GM19395 (cell line): ENCODE measurements at regions not wholly inside any gene's neighbourhood (a gene's known extent, or its start where the extent isn't known, plus 50 kb on each side); places are given as distances from the start of the nearest gene placed in this dataset.
"Not testable (repeated sequence)": the region's sequence is repeated elsewhere in the genome, so short reads cannot be mapped to it uniquely, and the experiment has no call there.

Experiments used
- ATAC-seq: cut with Tn5 transposase; IDR thresholded peaks from one replicate; pipeline ENCODE4 v1.9.1; 2021; ENCODE audit warnings: mild to moderate bottlenecking, moderate library complexity; ENCODE audit not compliant: unreplicated experiment

DNA sequence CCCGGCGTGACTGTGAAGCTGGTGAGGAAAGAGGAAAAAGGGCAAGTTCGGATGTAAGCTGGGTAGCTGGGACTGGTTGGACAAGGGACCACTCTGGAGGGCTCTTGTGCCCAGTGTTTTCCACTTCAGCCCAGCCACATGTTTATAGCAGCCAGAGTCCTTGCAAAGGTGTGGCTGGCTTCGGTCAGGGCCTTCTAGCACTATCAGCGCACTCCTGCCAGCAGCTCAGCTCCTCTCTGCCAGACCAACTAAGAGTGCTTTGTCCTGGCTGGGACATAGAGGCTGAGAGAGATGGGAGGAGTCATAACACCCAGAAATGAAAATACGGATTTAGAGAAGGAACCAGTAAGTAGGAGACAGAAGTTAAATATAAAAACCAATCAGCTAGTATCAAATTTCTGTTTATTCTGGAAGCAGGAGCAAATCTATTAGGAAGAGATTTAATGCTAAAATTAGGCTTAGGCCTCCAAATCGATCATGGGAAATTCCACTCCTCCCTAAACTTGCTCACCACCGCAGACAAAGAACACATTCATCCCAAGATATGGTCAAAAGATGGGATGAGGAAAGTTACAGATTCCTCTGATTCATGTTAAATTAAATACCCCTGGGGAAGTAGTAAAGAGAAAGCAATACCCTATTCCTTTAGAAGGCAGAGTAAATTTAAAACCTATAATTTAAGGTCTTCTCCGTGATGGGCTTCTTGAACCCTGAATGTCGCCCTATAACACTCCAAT lies 135.0 kb downstream of the RALA start:
- ATAC-seq, result no peak

DNA sequence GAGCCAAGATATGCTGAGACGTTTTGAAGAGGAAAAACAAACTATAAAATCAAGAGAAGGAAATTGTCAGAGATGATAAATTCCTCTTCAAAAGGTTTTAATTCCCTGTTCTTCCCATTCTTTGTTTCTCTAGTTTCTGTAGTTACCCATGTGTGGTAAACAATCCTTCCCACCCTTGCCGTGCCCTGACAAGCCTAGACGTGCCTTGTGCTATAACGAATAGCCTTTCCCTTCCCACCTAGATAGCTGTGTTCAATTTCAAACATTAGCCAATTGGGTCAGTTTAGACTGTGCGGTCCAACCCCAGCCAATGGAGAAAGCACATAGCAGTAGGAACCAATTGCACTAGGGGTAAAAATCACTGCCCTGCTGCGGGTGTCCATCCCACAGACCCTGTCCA lies 138.1 kb downstream of the RALA start:
- no peak for ATAC-seq

DNA sequence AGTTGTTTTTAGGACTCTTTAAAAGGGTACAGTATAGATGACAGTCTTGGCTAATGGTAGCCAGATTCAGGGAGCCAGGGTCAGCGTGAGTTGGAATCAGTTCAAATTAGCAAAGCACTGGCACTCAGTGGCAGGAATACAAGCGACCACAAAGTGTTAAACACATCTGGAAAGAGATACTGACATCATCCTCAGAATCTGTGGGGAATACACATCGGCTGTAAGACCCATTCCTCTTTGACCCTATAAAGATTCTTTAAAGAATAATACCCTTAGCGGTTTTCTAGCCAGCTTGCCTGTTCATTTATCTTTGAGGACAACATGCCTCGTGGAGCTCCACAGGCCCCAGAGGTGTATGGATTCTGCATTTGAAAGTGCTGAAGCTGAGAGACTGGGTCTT lies 139.1 kb downstream of the RALA start:
- ATAC-seq, result not testable (repeated sequence)

DNA sequence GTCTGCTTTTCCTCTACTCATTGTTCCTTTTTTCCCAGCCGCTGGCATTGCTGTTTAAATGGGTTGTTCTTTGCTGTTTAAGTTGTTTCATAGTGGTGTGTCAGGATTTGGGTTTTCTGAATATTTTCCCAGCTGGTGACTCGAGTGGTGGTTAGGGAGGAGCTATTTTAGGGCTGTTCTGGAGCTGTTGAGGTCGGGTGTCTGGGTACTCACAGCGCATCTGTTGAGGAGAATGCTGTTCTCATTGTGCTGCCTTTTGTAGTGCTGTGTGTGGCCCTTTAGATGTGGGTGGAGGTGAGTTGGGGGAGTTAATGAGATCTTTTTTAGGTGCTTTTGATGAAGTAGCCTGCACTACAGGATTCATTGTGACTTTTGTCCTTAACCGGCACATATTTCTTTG lies 139.5 kb downstream of the RALA start:
- not testable (repeated sequence) for ATAC-seq

DNA sequence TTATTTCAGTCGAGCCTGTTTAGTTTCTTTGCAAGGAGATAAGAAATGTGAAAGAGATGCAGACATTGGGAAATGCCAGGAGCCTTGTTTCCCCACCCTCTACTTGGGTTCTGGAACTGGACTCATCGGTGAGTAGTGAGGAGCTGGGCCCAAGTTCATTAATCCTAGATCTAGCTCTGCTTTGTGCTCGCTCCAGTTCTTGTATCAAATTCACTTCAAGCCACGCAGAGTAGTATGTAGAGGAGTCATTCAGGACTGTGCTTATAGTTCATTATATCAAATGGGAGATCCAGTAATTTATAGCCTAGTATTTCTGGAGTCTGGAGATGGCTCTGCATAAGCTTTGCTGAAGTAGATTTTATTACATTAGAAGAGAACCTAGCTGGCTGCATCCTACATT lies 142.5 kb downstream of the RALA start:
- not testable (repeated sequence) for ATAC-seq

DNA sequence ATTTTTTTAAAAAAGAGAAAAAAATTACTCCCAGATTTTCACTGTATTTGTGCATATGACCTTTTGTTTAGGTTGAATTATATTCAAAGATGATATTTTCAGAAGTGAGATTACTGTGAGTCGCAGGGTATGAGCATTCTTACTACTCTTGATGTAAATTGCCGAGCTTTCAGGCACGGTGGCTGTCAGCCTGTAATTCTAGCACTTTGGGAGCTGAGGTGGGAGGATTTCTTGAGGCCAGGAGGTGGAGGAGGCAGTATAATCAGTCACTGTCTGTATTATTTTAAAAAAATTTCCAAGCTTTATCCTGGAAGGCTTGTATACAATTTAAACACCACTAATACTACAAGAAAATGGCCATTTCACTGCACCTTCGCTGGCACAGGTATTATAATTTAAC lies 145.1 kb downstream of the RALA start:
- not testable (repeated sequence) for ATAC-seq

DNA sequence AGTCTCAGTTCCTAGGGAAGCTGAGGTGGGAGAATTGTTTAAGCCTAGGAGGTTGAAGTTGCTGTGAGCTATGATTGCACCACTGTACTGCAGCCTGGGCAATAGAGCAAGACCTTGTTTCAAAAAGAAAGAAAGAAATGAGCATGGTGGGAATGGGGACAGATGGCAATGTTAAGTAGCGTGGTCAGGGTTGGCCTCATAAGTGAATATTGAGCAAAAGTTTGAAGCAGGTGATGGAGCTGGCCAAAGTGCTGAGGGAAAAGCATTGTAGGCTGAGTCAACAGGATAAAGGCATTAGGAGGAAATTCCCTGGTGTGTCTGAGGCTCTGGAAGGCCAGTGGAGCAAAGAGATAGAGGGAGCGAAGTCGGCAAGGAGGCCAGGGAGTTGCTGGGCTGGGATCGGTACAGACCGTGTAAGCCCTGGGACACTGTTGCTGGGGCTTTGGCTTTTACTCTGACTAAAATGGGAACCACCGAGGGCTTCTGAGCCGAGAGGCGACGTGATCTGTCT lies 151.0 kb downstream of the RALA start:
- not testable (repeated sequence) for ATAC-seq

DNA sequence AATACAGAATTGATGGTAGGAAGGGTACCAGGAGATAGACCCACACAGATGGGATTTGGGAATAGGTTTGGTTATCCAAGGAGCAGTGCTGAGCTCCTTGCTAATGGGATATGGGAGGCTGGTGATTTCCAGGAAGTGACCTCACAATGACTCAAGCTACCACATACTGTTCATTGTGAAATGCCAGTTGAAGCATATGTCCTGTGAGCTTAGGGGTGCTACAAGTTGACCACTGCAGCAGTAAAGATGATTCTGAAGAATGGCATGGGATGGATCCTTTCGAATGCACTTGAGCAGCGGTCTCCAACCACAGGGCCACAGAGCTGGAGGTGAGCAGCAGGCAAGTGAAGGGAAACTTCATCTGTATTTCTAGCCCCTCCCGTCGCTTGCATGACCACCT lies 158.2 kb downstream of the RALA start:
- ATAC-seq, result not testable (repeated sequence)

DNA sequence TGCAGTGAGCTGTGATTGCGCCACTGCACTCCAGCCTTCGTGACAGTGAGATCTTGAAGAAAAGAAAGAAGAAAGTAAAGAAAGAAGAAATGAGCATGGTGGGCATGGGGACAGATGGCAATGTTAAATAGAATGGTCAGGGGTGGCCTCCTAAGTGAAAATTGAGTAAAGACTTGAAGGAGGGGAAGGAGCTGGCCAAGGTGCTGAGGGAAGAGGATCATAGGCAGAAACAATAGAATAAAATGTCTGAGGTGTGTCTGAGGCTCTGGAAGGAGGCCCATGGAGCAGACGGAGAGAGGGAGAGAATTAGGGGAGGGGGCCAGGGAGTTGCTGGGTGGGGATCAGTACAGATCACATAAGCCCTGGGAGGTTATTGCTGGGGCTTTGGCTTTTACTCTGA lies 163.1 kb downstream of the RALA start:
- not testable (repeated sequence) for ATAC-seq

DNA sequence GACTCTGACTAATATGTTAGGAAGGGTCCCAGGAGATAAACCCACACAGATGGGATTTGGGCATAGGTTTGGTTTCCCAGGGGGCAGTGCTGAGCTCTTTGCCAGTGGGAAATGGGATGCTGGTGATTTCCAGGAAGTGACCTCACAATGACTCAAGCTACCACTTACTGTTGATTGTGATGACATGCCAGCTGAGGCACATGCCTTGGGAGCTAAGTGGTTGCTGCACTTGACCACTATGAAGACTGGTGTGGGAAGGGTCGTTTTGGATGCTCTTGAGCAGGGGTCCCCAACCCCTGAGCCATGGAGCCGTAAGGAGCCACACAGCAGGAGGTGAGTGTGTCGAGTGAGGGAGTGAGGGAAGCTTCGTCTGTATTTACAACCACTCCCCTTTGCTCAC lies 159.0 kb upstream of the CDK13 start:
- not testable (repeated sequence) for ATAC-seq

DNA sequence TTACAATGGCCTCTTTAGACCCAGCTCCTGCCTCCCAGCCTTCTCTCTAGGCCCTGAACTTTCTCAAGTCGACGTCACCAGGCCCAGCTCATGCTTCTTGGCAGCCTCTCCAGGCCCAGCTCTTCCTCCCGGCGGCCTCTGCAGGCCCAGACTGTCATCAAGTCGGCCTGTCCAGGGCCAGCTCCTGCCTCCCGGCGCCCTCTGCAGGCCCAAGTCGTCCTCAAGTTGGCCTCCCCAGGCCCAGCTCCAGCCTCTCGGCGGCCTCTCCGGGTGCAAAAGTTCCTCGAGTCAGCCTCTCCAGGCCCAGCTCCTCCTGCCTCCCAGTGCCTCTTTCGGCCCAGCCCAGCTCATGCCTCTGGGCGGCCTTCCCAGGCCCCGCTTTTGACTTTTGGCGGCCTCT lies 158.1 kb upstream of the CDK13 start:
- ATAC-seq, result not testable (repeated sequence)

DNA sequence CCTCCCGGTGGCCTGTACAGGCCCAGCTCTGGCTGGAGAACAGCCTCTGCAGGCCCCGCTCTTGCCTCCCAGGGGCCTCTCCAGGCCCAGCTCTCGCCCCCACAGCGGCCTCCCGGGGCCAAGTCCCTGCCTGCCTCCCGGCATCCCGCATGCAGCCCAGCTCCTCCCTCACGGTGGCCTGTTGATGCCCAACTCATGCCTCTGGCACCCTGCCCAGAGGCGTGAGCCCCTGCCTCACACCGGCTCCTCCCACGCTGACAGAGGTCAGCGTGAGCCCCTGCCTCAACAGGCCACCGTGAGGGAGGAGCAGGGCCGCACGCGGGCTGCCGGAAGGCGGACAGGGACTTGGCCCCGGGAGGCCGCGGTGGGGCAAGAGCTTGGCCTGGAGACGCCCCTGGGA lies 157.0 kb upstream of the CDK13 start:
- ATAC-seq, result not testable (repeated sequence)

DNA sequence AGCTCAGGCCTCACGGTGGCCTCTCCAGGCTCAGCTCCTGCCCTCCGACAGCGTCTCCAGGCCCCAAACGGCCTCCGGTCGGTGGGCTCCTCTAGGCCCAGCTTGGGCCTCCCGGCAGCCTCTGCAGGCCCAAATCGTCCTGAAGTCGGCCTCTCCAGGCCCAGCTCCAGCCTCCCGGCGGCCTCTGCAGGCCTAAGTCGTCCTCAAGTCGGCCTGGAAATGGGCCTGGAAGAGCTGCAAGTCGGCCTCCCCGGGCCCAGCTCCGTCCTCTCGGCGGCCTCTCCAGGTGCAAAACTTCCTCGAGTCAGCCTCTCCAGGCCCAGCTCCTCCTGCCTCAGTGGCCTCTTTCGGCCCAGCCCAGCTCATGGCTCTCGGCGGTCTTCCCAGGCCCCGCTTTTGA lies 156.2 kb upstream of the CDK13 start:
- ATAC-seq, result not testable (repeated sequence)

DNA sequence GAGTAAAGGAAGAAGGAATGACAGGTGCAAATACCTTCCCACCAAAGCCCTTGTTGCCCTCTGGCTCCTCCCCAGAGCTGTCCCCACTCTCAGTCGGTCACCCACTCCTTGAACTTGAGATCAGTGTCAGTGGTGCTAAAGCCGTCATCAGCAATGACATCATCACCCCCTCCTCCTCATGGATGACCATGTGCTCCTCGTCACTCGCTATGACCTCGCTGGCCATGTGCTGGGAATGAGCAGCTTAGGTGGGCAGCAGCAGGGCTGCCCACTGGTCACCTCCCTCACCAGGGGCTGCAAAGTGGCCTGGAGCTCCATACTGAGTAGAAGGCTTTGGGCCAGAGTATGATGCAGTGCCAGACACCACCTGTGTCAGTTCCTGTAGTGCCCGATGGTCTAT lies 153.1 kb upstream of the CDK13 start:
- ATAC-seq, result not testable (repeated sequence)

DNA sequence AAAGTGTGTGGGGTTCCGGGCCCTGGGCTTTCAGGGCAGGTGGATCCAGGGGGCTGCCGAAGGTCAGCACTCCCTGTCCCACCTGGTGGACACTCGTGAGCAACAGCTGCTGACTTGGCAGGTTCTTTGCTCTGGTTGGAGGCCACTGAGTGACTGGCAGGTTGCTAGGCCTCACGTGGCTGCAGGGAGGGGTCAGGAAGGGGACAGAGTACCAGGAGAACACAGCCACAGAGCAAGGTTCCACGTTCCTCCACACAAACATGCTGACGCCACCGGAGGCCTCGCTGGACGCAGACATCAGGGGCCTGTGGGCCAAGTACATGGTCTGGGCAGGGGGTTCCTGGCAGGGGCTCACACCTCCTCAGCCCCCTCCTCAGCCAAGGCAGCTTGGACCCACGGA lies 152.0 kb upstream of the CDK13 start:
- not testable (repeated sequence) for ATAC-seq

DNA sequence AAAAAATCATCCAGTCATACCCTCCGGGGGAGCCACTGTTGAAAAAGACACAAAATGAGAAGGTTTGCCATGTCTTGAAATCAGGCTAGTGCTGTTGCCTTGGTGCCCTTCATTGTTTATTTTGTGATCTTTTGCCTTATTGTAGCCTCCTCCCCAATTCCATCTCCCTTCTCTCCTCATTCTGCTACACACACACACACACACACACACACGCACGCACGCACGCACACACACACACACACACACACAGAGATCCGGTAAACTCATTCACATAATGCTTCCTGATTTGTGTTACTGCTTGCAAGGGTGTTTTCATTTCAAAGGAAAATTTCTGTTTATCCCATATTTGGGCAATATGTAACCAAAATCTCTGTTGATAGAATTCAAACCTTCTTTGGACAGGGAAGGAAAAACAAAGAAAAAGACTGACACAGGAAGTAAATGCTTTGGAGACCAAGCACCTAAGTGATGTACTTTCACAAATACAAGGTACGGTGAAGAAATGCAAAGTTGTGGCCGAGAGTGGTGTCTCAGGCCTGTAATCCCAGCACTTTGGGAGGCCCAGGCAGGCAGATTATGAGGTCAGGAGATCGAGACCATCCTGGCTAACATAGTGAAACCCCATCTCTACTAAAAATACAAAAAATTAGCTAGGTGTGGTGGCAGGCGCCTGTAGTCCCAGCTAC lies 141.1 kb upstream of the CDK13 start:
- no peak for ATAC-seq

DNA sequence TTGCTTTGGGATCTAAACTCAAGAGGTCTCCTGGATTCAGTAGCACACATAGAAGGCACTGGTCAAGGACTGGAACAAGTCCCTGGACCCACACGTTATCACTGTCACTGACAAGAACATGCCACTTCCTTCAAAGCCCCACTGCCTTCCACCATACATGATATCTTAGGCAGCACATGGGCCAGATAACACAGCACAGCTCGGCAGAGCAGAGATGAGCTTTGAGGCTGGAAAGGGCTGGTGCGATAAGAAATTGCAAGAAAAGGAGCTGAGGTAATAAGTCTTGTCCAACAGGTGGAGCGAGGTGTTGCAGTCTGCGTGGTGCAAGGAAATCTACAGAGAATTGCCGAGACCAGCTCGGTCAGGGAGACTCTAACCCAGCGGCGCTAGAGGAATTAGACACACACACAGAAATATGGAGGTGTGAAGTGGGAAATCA lies 139.8 kb upstream of the CDK13 start:
- ATAC-seq, result no peak

DNA sequence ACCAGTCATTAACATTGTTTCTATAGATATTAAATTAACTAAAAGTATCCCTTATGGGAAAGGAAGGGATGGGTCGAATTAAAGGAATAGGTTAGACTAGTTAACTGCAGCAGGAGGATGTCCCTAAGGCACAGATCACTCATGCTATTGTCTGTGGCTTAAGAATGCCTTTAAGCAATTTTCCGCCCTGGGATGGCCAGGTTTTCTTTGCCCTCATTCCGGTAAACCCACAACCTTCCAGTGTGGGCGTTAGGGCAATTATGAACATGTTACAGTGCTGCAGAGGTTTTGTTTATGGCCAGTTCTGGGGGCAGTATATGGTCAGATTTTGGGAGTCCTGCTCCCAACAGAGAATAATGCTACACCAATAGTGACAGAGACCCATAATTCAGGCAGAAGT lies 139.3 kb upstream of the CDK13 start:
- ATAC-seq, result no peak

DNA sequence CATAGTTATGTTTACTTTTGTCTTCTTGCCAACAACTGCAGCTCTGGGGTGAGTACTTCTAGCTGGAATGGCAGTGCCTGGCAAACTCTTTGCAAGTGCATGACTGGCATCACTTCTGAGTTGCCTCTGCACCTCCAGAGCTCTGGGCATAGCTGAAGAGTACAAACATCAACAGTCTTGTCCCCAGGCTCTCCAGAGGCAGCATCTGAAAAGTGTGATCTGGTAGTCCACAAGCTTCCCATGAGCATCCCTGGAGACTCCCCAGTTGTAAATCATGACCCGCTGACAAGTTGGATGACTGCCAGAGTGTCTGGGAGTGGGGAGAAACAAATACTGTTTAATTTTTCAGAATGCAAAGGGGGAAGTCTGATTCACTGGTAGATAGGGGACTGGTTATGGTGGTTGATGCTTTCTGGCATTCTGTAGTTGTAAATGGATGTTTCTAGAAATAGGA lies 138.9 kb upstream of the CDK13 start:
- ATAC-seq, result no peak

DNA sequence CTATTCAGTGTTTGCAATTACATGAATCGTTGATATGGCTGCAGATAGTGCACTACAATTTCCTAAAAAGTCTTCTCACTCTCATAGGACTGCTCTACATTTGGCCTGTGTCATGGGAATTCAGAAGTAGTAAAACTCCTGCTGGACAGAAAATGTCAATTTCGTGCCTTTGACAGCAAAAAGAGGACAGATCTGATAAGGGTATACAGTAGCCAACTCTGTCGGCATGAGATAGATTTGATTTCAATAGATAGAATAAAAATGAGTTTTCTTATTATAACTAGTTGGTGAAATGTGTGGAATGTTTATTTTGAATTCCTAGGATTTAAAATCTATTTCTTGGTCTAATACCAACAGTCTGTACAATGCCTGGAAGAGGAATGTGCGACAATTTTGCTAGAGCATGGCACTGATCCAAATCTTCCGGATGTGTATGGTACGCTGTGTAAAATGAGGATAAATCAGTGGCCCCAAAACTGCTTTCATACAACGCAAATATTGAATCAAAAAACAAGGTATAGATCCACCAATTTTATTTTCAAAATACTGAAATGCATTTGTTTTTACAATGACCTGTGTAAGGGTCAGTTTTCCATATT lies 133.5 kb upstream of the CDK13 start:
- ATAC-seq, result no peak

DNA sequence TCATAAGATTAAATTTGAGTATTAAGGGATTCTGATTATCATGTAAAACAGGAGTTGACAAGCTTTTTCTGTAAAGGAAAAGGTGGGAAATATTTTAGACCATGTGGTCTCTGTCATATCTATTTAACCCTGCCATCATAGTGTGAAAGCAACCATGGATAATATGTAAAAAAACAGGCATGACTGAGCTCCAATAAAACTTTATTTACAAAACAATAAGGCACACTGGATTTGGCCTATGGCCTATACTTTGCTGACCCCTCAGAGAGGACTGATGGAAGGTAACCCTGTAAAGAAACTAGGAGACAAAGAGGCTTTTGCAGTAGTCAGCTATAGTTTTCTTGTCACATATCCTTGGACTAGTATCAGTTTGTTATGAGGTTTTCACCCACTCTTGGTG lies 130.5 kb upstream of the CDK13 start:
- ATAC-seq, result no peak
